HG03045 (cell line): ENCODE measurements at regions not wholly inside any gene's neighbourhood (a gene's known extent, or its start where the extent isn't known, plus 50 kb on each side); places are given as distances from the start of the nearest gene placed in this dataset.

ENCODE experiments used
- ATAC-seq: cut with Tn5 transposase; IDR thresholded peaks from one replicate; pipeline ENCODE4 v1.9.1; 2021; ENCODE audit warnings: mild to moderate bottlenecking, moderate library complexity; ENCODE audit not compliant: unreplicated experiment

GRCh38 chr2:168338803-168339437 is 91.5 kb upstream of the STK39 start:
- no peak for ATAC-seq

DNA sequence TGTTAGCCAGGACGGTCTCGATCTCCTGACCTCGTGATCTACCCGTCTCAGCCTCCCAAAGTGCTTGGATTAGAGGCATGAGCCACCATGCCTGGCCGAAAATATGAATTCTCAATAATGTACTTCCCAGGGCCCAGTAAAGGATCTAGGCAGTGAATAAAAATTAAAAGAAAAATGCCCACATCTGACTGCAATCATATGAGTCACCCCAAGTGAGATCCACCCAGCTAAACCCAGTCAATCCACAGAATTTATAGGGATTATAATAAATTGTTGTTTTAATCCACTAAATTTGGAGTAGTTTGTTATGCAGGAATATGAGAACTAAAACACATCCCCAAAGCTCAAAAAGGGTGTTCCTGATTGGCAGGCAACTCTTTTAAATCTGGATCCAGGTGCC is 93.5 kb upstream of the STK39 start:
- ATAC-seq = no peak

DNA sequence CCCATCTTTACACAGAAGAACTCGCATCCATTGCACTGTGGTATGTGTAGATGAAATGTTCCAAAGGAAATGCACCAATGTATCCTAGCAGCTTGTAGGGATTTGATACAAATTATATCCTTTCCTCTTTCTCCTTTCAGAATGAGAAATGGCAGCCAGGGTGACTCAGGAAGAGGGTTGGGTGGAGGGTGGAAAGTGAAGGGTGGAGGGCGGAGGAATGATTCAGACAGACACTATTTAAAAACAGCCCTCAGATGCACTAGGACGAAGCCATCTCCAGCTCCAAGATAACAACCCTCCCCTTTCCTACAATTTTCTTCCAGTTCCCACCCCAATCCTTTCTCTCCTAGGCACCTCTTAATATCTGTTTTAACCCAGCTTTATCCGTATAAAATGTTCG is 96.2 kb upstream of the STK39 start:
- ATAC-seq = no peak

DNA sequence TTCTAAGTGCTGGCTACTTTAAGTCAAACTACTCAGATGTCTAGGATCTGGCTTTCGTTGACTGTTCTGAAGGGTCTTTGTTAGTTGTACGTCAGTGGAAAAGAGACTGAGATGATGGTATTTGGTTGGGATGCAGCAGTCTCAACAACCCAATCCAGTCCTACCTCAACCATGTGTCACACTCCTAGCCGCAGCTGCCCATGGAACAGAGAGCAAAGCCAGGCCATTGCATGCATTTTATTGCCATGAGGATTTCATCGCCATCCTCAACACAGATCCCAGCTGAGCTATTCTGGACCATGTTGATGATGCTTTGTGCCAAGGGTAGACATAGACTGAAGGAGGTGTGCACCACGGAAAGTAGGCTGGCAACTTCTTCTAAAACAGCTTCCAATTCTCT is 97.3 kb upstream of the STK39 start:
- no peak for ATAC-seq

GRCh38 chr2:168345601-168346000 is 98.2 kb upstream of the STK39 start:
- ATAC-seq = no peak

DNA sequence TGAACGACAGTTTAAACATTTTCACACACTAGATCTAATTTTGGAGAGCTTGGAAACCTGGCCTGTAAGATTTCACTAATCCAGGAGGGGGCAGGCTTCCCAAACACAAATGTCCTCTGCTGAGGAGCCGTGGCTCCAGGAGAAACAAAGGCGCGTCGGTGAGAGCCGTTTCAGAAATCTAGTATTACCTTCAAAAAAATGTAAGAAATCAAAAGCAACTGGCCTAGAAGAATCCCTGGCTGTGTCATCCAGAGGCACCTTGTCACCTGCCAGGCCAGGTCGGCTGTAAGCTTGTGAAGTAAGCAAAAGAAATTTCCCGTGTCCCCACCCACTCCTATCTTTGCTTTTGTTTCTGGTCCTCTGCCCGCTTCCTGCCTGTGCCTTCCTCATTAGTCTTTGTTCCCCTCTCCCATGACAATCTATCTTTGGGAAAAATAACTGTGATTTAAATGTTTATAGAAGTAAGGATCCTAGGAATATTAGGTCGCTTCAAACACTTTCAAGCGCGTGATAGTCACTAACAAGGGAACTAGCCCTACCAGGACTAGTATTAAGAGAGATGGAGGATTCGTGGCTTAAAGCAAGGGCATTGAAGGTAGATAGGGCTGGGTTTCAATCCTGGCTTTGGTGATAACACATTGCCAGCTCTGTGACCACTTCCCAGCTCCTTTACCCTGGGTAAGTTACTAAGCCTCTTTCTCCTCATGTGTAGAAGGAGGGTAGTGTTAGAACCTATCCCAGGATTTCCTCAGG is 99.5 kb upstream of the STK39 start:
- peak; percentile 80 for ATAC-seq

GRCh38 chr2:168348076-168348475 is 100.7 kb upstream of the STK39 start:
- ATAC-seq = peak; percentile 51

- ATAC-seq = no peak
Observed at GRCh38 chr2:168350380-168350779, 103.0 kb upstream of the STK39 start.

GRCh38 chr2:168353251-168353650 is 102.8 kb upstream of the CERS6 start:
- no peak for ATAC-seq

DNA sequence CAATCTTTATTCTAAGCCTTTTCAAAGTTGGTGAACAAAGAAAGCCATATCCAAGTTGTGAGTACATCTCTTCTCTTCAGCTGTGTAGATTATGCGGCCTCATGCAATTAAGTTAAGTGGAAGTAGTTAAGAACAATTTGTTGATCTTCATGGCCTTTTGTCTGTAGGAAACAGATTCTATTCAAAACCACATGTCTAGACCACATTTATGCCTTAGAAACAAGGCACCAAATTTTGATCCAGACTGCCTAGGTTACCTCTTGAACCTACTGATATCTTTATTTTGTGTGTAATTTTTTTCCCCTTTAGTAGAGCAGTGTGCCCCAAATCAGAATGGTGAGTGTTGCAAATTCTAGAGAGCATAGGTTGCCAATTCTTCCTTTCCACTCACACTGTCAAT is 101.6 kb upstream of the CERS6 start:
- ATAC-seq = no peak

- ATAC-seq = no peak
Observed at GRCh38 chr2:168355121-168355520, 101.0 kb upstream of the CERS6 start.

GRCh38 chr2:168355779-168356476 is 100.1 kb upstream of the CERS6 start:
- ATAC-seq = no peak

DNA sequence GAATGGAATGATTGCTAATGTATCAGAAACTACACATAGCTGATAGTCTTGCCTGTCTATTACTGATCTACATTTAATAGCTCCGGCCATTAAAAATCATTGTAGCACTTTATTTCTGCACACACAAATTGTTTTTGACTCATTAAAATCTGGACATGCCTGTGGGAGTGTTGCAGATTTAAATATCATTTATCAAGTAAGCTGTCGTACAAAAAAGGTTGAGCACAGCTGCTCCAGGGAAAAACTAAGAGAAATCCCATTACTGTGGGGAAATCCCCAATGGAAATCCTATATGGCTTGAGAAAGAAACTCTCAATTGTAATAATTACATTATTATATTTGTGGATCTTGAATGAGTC is 99.6 kb upstream of the CERS6 start:
- ATAC-seq = no peak

DNA sequence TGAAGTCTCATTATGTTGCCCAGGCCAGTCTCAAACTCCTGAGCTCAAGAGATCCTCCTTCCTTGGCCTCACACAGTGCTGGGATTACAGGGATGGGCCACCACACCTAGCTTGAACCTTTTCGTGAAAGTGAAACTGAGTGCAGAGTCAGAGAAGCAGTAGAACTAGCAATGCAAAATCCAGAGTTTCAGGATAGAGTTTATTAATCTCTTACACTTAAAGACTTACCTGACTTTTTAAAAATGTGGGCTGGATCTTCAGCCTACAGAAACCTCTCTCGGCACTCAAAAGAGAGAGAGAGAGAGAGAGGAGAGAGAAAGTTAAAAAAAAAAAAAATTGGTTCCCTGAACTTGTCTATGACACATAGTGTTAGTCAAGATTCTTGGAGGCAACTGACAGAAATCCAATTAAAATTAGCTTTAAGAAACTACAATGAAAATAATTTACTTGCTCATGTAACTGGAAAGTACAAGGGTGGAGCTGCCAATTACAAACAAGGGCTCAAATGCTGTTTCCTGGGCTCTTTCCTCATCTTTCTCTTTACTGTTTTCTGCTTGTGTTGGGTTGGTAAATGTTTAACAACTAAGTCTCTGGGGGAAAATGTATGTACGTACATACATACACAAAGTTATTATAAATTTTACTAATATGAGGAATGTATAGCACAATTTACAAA is 98.1 kb upstream of the CERS6 start:
- peak; percentile 58 for ATAC-seq

GRCh38 chr2:168359082-168359481 is 97.0 kb upstream of the CERS6 start:
- no peak for ATAC-seq

GRCh38 chr2:168363347-168364092 is 92.6 kb upstream of the CERS6 start:
- ATAC-seq = no peak

DNA sequence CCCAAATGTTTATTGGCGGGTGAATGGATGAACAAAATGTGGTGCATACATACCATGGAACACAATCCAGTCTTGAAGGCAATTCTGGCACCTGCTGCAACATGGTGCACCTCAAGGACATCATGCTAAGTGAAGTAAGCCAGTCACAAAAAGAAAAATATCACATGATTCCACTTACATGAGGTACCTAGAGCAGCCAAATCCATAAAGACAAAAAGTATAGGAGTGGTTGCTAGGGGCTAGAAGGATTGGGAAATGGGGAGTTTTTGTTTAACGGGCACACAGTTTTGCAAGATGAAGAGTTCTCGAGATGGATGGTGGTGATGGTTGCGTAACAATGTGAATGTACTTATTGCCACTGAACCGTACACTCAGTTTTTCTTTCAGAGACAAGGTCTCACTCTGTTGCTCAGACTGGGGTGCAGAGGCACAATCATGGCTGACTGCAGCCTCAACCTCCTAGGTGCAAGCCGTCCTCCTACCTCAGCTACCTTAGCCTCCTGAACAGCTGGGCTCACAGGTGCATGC is 90.9 kb upstream of the CERS6 start:
- no peak for ATAC-seq

DNA sequence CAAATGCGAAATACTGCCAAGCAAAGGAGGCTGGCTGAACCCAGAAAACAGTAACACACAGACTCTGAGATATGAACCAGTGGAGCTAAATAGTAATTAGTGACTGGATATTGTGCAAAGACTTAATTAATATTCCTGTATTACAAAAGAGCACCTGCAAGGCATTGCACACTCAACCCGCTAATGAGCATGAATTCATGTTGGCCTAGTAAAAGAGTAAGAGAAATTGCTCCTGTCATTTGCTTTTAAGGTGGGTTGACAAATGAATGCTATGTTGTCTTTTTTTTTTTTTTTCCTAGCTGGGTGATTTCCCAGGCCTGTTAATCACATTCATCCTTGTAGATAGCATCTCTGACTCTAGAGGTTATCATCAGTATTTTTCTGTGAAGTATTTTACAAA is 87.0 kb upstream of the CERS6 start:
- ATAC-seq = no peak

DNA sequence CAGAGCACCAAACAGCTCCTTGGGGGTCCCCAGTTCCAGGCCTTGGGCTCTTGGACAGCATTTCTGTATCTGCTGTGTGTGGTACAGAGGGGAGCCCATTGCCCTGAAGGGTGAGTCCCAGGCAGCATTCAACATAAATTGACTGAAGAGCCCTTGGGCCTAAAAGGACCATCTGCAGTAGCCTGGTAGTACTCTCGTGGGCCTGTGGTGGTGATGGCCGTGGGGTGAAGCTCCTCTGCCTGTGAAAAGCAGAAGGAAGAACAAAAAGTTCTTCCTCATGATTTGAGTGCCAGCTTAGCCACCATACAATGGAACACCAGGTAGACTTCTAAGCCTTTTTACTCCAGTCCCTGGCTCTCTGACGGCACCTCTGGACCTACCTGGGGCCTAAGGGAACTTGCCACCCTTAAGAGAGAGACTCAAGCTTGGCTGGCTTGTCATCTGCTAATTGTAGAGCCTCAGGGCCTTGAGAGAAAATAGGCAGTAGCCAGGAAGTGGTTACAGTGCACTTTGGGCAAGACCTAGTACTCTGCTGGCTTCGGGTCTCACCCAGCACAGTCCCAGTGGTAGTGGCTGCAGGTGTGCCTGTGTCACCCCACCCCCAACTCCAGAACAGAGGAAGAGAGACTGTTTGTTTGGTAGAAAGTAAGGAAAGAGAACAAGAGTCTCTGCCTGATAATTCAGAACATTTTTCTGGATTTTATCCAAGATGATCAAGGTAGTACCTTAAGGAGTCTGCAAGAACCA is 84.6 kb upstream of the CERS6 start:
- no peak for ATAC-seq

GRCh38 chr2:168373468-168373867 is 82.6 kb upstream of the CERS6 start:
- ATAC-seq = no peak
